GM18520 (cell line): ENCODE measurements at regions not wholly inside any gene's neighbourhood (a gene's known extent, or its start where the extent isn't known, plus 50 kb on each side); places are given as distances from the start of the nearest gene placed in this dataset.
"Not testable (repeated sequence)": the region's sequence is repeated elsewhere in the genome, so short reads cannot be mapped to it uniquely, and the experiment has no call there.

ENCODE experiments used
- ATAC-seq: cut with Tn5 transposase; IDR thresholded peaks from one replicate; pipeline ENCODE4 v1.9.1; 2021; ENCODE audit not compliant: unreplicated experiment

DNA sequence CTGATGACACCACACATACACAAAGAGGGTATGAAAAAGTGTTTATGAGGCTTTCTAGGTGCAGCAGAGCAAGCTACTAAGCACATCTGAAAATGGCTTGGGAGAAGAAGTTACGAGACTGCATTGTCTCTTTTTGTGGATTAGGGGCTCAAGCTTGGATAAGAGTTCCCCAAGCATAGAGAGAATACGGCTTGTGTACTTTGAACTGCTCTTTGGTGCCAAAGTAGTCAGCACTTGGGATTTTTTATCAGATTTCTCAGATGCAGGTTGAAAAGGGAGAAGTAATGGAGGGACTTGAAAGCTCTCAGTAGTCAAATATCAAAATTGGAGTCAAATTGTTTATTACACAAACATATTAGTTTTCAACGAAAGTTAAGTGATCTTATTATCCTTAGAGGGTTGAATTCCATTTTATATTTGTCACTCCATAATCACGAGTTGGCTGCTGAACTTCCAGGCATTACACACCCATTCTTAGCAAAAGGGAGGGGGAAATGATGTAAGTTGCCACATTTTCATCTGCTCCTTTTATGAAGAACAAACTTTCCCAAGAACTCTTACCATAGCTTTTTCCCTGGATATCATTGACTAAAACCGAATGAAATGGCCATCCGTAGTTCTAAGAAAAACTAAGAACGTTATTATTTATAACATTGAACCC, 1904.9 kb downstream of the PCDH7 start:
- ATAC-seq, result no peak

DNA sequence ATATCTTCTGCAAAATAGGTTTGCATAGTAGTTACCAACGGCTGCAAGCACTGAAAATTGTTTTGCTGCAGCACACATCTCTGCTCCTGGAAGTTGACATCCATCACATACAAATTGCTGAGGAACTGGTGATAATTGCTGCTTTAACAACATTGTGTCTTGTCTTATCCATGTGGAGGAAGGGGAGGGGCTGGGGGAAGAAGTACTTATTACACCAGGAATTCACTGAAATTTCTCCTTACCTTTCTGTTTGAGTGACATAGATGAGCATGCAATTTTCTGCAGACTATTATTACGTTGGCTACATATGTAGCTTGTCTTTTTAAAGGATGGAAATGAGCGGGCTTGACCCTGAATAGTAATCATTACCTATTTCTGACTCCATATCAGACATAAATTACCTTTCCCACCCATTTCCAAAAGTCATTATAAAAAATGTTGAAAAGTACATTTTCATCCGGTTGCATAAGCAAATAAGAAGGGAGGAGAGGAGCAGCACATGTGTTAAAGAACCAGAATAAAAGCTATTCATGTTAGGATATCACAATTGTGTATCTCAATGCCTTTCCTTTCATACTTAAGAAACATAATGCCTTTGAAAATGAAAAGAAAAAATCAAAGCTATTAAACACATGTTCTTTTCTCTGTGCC, 1905.6 kb downstream of the PCDH7 start:
- ATAC-seq, result no peak

DNA sequence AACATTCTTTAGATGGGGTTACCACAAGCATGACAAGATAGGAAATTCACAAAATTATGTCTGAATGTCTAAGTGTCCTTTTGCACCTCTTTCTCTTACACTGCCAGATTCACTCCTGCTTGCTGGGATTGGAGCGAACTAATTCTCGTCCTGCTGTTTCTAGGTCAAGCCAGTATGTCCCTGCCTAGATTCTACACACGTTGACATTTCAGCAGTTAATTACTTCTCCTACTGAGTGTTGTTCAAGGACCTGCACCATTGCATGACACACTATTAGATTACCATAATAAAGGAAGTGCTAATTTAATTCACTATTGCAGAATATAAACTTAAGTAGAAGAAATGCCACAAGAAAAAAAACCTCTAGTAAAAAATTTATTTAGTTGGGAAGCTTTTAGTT, 1911.7 kb downstream of the PCDH7 start:
- no peak for ATAC-seq

DNA sequence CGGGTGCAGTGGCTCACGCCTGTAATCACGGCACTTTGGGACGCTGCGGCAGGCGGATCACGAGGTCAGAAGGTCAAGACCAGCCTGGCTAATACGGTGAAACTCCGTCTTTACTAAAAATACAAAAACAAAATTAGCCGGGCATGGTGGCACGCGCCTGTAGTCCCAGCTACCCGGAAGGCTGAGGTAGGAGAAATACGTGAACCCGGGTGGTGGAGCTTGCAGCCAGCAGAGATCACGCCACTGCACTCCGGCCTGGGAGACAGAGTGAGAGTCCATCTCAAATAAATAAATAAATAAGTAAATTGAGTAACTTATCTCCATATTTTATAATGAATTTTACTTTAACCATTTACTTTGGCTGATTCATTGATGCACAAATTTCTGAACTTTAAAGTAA, 1913.3 kb downstream of the PCDH7 start:
- no peak for ATAC-seq

DNA sequence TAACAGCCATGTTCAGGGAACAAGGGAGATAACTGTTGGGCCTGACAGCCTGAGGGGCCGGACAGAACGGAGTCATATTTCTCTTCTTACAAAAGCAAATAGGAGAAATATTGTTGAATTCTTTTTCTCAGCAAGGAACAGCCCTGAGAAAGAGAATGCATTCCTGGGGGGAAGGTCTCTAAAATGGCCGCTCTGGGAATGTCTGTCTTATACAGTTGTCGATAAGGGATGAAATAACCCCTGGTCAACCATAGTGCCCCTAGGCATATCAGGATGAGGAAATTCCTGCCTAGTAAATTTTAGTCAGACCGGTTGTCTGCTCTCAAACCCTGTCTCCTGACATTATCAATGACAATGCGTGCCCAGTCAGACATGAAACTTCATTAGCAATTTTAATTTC, 1925.5 kb downstream of the PCDH7 start:
- ATAC-seq, result no peak

DNA sequence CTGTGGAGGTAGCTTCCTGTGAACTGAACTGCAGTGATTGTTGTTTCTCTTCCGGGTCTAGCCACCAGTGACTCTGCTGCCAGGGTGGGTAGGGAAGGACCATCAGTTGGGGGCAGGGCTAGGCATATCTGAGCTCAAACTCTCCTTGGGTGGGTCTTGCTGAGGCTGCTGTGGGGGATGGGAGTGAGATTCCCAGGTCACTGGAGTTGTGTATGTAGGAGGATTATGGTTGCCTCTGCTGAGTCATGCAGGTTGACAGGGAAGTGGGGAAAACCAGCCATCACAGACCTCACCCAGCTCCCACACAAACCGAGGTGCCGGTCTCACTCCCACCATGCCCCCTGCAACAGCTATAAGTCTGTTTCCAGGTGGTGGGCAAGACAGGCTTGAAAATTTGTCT, 1937.8 kb downstream of the PCDH7 start:
- ATAC-seq, result no peak

DNA sequence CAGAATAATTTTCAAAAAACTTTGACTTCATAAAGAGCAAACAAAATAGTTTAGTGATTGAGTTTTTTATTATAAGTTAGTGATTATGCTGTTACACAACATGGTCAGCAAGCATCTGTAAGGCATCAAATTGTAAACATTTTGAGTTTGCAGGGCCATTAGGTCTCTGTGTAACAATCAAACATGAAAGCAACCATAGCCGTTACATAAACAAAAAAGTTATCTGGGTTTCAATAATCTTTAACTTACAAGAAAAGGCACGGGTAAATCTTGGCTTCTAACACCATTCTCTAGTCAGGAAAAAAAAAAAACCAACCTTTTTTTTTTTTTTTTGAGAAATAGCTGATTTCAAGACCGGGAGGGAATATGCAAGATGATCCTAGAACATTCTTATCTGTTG, 1941.1 kb downstream of the PCDH7 start:
- ATAC-seq, result no peak

DNA sequence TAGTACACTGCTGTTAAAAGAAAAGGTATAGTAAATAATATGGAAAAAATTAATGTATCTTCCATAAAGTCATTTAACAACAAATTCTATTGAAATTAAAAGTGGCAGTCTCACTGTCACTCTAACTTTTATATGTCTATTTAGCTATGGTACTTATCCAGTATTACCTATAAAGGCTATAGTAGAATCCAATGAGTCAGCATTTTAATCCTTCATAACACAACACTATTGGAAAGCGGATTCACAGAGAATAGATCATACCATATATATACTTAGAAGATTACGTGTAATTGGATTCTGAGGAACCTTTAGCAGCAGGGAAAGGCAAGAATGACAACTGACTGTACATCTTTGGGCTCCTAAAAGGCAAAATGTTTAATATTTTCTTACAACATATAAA, 1942.6 kb downstream of the PCDH7 start:
- no peak for ATAC-seq

DNA sequence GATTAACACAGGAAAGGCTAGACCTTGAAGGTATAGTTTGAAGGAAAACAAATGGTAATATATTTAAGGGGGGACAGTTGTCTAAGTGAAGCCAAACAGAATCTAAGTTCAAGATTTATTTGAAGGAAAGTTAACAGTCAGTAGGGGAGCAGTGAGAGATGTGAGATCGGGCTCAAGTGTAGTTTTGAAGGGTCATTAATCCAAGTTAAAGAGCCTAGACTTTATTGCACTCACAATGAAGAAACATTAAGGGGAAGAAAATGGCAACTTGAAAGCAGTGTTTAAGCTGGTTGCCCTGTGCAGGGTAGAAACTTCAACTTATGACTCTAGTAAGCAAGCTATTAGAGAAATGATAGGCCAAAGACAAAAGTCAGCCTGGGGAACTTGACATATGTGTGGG, 1952.2 kb downstream of the PCDH7 start:
- ATAC-seq, result no peak

DNA sequence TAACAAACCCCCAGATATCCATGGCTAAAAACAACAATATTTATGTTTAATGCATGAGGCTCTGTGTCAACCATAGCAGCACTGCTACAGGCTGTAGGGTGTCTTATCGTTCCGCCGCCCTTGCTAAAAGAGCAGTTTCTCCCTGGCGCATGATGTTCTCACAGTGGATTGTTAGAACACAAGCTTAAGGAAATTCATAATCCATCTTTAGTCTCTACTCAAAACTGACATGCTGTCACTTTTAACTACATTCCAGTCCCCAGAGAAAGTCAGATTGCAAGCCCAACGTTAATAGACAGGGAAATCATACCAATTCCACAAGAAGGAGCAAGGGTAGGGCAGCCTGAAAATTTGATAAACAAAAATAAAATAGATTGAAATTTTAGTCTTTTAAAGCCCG, 1960.8 kb downstream of the PCDH7 start:
- ATAC-seq, result no peak

DNA sequence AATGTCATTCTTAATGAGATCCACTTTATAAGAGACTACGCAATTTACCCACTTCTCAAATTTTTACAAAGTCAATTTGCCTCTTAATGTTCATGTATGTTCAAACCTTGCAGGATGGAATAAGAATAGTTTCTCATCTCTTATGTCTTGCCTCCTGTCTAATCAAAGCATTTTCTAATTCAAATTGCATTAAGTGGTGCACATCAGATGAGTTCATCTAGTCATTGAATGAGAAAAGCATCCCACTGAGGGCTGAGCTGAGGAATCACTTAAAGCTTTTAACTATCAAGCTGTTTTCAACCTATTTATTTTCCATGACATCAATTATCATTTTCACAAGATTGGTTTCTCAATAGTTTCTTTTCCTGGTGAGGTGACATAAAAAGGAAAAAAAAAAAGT, 1964.0 kb downstream of the PCDH7 start:
- ATAC-seq, result no peak

DNA sequence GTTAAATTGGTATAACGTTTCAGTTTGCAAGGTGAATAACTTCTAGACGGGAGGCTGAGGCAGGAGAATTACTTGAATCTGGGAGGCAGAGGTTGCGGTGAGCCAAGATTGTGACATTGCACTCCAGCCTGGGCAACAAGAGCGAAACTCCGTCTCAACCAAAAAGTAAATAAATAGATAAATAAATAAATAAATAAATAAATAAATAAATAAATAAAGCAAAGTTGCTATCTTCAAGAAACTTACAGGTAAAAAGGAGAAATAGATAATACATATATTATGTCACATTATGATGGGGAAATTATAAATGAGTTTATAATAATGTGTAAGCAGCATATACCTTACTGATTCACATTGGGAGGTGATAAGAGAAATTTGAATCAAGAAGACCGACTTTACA, 1966.0 kb downstream of the PCDH7 start:
- ATAC-seq, result no peak

DNA sequence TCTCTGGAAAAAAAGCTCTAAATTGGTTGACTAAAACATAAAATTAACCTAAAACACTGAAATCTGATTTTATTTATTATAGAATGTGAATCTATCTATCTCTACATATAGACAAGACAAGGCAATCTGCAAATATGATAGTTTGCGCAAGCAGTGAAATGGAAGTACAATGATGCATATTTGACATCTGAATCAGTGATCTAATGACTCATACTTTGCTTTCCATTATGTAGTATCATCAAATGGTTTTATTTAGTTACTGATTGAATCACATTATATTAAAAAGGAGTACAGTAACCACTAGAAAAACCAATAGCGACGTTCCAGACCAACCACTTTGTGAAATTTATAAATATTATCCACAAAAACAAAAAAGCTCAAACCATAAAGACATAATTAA, 1969.3 kb downstream of the PCDH7 start:
- ATAC-seq, result no peak

DNA sequence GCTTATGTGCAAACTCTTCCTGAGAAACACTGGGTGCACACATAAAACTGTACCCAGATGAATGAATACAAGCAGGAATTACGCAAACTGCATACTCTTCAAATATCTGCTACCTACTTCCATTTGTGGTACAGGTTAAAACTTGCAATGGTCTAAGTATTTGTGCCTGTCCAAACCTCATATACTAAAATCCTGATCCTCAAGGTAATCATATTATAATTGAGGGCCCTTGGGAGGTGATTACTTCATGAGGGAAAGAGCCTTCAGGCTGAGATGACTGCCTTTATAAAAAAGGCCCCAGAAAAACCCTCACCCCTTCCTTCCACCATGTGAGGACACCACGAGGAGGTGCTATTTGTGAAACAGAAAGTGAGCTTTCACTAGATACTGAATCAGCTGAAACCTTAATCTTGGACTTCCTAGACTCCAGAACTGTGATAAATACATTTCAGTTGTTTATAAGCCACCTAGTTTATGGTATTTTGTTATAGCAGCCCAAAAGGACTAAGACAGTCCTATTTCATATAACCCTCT, 1977.2 kb downstream of the PCDH7 start:
- no peak for ATAC-seq

DNA sequence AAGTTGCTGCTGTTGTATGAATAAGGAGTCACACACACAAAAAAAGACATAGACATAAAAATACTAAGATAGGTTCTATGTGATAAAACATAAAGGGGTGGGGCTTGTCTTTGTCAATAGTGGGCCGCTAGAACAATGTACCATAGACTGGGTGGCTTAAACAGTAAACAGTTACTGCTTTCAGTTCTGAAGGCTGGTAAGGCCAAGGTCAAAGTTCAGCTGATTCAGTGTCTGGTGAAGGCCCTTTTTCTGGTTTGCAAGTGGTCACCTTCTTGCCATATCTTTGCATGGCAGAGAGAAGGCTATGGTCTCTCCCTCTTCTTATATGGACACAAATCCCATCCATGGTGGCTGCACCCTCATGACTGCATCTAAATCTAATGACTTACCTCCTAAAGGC, 1980.7 kb downstream of the PCDH7 start:
- ATAC-seq, result no peak

DNA sequence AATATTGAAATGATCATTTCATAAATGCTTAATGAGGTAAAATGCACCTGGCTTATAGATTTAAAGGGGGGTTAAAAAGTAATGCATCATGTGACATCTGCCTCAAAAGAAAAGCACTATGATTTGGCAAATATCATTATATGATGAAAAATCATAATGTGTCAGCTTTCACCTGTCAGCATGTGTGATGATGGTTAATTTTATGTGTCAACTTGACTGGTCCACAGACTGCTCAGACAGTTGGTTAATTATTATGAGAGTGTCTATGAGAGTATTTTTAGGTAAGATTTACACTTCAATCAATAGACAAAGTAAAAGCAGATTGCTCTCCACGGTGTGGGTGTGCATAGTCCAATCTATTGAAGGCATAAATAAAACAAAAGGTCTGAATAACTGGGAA, 1986.7 kb downstream of the PCDH7 start:
- no peak for ATAC-seq

DNA sequence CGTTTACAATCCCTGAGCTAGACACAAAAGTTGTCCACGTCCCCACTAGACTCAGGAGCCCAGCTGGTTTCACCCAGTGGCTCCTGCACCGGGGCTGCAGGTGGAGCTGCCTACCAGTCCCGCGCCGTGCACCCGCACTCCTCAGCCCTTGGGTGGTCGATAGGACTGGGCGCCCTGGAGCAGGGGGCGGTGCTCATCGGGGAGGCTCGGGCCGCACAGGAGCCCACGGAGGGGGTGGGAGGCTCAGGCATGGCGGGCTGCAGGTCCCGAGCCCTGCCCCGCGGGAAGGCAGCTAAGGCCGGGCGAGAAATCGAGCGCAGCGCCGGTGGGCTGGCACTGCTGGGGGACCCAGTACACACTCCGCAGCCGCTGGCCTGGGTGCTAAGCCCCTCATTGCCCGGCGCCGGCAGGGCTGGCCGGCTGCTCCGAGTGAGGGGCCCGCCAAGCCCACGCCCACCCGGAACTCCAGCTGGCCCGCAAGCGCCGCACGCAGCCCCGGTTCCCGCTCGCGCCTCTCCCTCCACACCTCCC, 1996.0 kb downstream of the PCDH7 start:
- ATAC-seq, result not testable (repeated sequence)

DNA sequence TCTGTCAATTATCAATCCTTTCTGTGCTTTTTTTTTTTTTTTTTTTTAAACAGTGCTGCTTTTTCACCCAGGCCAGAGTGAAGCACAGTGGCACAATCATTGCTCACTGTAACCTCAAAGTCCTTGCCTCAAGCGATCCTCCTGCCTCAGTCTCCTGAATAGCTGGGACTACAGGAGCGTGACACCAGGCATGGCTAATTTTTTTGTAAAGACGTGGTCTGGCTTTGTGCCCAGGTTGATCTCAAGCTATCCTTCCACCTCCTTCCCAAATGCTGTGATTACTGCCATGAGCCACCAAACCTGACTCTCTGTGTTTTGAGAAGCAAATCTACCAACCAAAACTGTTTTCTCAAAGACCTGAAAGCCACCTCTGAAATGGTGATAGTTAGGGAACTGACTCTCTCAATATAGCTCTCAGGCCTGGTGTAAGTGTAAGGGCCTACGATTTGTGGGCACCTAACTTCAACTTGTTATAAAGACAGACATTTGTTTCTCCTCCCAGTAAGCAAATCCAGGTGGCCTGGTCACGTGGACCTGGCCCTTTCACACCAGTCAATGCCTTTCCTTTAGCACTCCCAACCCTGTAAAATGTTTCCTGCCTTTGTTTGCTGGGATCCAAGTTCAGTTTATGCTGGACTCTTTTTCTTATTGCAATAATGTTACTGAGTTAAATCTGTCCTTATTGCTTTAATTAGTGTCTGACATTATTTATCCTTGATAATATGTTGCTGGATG, 2015.9 kb downstream of the PCDH7 start:
- no peak for ATAC-seq

DNA sequence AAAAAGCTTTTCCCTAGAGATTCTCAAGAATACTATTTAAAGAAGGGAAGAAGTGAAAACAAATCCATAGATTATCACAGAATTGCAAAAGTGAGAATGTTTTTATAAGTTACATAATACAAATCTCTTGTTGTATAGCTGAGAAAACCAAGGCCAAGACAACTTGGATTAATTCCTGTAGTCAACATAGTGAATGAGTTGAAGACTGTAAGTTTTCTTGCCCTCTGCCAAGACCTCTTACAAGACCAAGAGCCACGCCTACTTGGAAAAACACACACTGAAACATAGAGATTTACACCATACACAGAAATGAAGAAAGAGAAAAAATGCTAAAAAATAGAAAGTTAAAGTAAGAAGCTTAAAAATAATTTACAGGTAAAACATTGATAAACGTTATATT, 2024.0 kb downstream of the PCDH7 start:
- ATAC-seq, result no peak

DNA sequence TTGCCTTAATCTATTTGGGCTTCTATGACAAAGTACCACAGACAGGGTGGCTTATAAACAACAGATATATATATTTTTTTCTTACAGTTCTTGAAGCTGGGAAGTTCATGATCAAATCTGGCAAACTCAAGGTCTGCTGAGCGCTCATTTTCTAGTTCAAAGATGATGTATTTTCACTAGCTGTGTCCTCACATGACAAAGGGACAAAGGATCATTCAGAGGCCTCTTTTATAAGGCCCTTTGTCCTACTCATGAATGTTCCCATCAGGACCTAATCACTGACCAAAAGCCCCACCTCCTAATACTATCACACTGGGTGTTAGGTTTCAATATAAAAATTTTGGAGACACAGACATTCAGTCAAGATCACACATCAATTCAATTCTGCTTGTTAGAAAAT, 2025.2 kb downstream of the PCDH7 start:
- no peak for ATAC-seq

DNA sequence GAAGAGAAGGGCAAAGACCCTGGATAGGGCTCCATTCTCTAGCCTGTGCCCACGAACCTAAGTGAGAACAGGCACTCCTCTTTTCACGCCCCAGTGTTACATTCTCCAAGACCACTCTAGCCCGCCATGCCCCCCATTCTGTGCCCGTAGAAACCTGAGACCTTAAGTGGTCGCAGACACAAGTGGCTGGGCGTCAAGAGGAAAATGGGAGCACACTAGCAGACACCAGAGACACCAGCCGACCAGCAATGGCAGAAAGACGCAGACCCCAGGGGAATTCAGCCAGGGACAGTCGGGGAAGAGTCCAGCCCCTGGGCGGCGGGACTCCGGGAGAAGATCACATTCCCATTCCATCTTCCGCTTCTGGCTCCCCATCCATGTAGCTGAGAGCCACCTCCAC, 2027.9 kb downstream of the PCDH7 start:
- ATAC-seq, result no peak

DNA sequence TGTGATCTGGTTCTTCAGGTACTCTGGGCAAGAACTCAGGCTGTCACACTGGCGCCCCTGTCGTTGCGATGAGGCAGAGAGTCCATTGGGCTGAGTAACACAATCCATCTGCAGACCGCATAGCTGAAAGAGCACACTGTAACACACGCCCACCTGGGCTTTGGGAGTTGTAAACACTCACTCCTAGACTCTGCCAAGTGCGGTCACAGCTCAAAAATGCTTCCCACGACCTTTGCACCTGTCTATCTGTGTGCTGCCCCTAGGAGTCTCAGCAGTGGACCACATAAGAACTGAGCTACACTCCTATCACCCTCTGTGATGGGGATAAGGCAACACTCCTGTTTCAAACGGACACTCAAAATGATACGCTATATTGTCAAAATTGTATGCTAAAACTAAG, 2028.3 kb downstream of the PCDH7 start:
- no peak for ATAC-seq
